Spleen (tissue), 7 donors: ENCODE measurements at regions not wholly inside any gene's neighbourhood (a gene's known extent, or its start where the extent isn't known, plus 50 kb on each side); places are given as distances from the start of the nearest gene placed in this dataset.

ENCODE experiments used
- CTCF ChIP-seq, 11 experiments: fragments of 200-600 bp in 7 of 11; fragments of 450-650 bp in 4 of 11; sonication (generic) in 4 of 11; IDR thresholded peaks in 8 of 11; conservative IDR thresholded peaks in 3 of 11; 1 replicate in 7 of 11; 2 replicates in 4 of 11; pipeline versions ENCODE4 v1.4.0 to v1.8.0; 2016 to 2021; ENCODE audit warnings: antibody characterized with exemption in 11 of 11, inconsistent platforms in 4 of 11, mild to moderate bottlenecking in 1 of 11
- POLR2AphosphoS5 ChIP-seq, 3 donors: sonication (generic); formaldehyde crosslinking; IDR thresholded peaks; one replicate each; pipeline ENCODE4 v1.5.1; 2017; ENCODE audit warnings: antibody characterized with exemption in 3 of 3
- donor health status: DM: no; HTN: no; CAD: no; lungs with moderate emphysema.
- donor health status: DM: no; HTN: no; CAD: no.
- donor health status: DM: no; HTN: no; CAD: no.

- TF ChIP-seq CTCF (IDR thresholded peaks at IDR 0.05 in 8 of 11, conservative IDR thresholded peaks at IDR 0.05 in 3 of 11), result no peak
- TF ChIP-seq POLR2AphosphoS5 (IDR thresholded peaks at IDR 0.05), result no peak
Observed at GRCh38 chr15:61701455-61701854, 358.8 kb downstream of the VPS13C start.
